Testis (tissue), 2 donors: ENCODE measurements at regions not wholly inside any gene's neighbourhood (a gene's known extent, or its start where the extent isn't known, plus 50 kb on each side); places are given as distances from the start of the nearest gene placed in this dataset.

Source experiments
- POLR2A ChIP-seq: fragments of 450-650 bp; IDR thresholded peaks from one replicate; pipeline ENCODE4 v1.6.1; 2017; ENCODE audit warnings: antibody characterized with exemption, mild to moderate bottlenecking, moderate library complexity
- TF ChIP-seq, protein P1 (sequence below), 3 experiments: fragments of 450-650 bp in 2 of 3; fragments of 200-600 bp in 1 of 3; sonication (generic) in 1 of 3; IDR thresholded peaks; one replicate each; pipeline ENCODE4 v1.5.1; 2016 to 2019; ENCODE audit warnings: antibody characterized with exemption in 3 of 3, mild to moderate bottlenecking in 2 of 3, moderate library complexity in 1 of 3

DNA sequence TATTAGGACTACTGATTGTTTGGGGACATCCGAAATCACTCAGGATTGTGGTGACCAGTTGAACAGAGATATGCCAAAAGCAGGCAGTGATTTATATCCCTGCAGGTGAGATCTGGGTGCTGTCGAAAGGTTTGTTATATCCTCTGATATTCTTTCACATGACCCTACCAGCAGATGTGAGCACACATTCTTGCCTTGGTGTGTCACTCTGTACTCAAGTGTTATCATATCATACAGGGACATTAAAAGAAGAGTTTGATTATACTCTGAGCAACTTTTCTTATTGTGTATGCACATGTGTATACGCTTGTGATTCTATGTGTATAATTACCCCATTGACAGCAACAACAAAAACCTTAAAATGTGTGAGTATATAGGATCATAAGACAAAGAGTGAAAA, 381.2 kb upstream of the IGFBP7 start:
- TF ChIP-seq, protein P1, sequence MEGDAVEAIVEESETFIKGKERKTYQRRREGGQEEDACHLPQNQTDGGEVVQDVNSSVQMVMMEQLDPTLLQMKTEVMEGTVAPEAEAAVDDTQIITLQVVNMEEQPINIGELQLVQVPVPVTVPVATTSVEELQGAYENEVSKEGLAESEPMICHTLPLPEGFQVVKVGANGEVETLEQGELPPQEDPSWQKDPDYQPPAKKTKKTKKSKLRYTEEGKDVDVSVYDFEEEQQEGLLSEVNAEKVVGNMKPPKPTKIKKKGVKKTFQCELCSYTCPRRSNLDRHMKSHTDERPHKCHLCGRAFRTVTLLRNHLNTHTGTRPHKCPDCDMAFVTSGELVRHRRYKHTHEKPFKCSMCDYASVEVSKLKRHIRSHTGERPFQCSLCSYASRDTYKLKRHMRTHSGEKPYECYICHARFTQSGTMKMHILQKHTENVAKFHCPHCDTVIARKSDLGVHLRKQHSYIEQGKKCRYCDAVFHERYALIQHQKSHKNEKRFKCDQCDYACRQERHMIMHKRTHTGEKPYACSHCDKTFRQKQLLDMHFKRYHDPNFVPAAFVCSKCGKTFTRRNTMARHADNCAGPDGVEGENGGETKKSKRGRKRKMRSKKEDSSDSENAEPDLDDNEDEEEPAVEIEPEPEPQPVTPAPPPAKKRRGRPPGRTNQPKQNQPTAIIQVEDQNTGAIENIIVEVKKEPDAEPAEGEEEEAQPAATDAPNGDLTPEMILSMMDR (IDR thresholded peaks at IDR 0.05): no peak
- no peak for TF ChIP-seq POLR2A
